ENCODE measurements at regions not wholly inside any gene's neighbourhood (a gene's known extent, or its start where the extent isn't known, plus 50 kb on each side); places are given as distances from the start of the nearest gene placed in this dataset.

- ATAC-seq (no peak), DNase-seq (ENCODE audit: low spot score) (no peak)
- no peak for TF ChIP-seq FOXP1 (CRISPR knock-in tag; IDR thresholded peaks at IDR 0.05; ENCODE audit: borderline replicate concordance)
- TF ChIP-seq HMGA2 (CRISPR knock-in tag; IDR thresholded peaks at IDR 0.05) = no peak
- no peak for TF ChIP-seq E2F1 (CRISPR knock-in tag; IDR thresholded peaks at IDR 0.05)
- no peak for TF ChIP-seq SMAD4 (CRISPR knock-in tag; IDR thresholded peaks at IDR 0.05)
- no peak for TF ChIP-seq NFE2L1 (CRISPR knock-in tag; IDR thresholded peaks at IDR 0.05)
- TF ChIP-seq SMAD3 (CRISPR knock-in tag; IDR thresholded peaks at IDR 0.05; ENCODE audit: borderline replicate concordance) = no peak
- TF ChIP-seq HMGXB4 (CRISPR knock-in tag; IDR thresholded peaks at IDR 0.05) = no peak
- TF ChIP-seq ZNF532 (CRISPR knock-in tag; IDR thresholded peaks at IDR 0.05; ENCODE audit: borderline replicate concordance) = no peak
- TF ChIP-seq EMX1 (CRISPR knock-in tag; IDR thresholded peaks at IDR 0.05) = no peak
- TF ChIP-seq USF1 (CRISPR knock-in tag; IDR thresholded peaks at IDR 0.05) = no peak
- TF ChIP-seq ZNF671 (CRISPR knock-in tag; IDR thresholded peaks at IDR 0.05) = no peak
- no peak for TF ChIP-seq E2F4 (CRISPR knock-in tag; IDR thresholded peaks at IDR 0.05; ENCODE audit: borderline replicate concordance, low read depth)
- TF ChIP-seq PREB (CRISPR knock-in tag; IDR thresholded peaks at IDR 0.05; ENCODE audit: borderline replicate concordance) = no peak
- no peak for TF ChIP-seq AFF4 (CRISPR knock-in tag; IDR thresholded peaks at IDR 0.05; ENCODE audit: borderline replicate concordance)
- Mint-ChIP-seq H3K27me3 (ENCODE audit: low read depth) (no peaks in the 10 kb centered on the region), H3K9me3 (no peaks in the 10 kb centered on the region), H3K36me3 (no peaks in the 10 kb centered on the region), H3K4me3 (no peak overlapping the region), H3K4me1 (peaks cover 4% of the 10 kb centered on the region), H3K27ac (no peak overlapping the region)
- POLR2A ChIA-PET = no interaction called here
- CTCF ChIA-PET = no interaction called here
Observed at GRCh38 chr9:16277471-16277960, 593.0 kb downstream of the BNC2 start.
